Ovary (tissue), 7 donors: ENCODE measurements at regions not wholly inside any gene's neighbourhood (a gene's known extent, or its start where the extent isn't known, plus 50 kb on each side); places are given as distances from the start of the nearest gene placed in this dataset.

Experiments
- DNase-seq, 5 donors: peaks; one replicate each; pipeline ENCODE4 v3.0.0-alpha.2; 2019 to 2020
- H3K27ac ChIP-seq, 2 donors: fragments of 200-600 bp; one replicate each; pipeline versions ENCODE4 v1.5.1 to v1.8.0; 2019 to 2022
- H3K27me3 ChIP-seq: fragments of 200-600 bp; one replicate; pipeline ENCODE4 v1.8.0; 2022
- H3K36me3 ChIP-seq: fragments of 200-600 bp; sonication (generic); one replicate; pipeline ENCODE4 v1.5.1; 2019
- H3K4me1 ChIP-seq: one replicate; pipeline ENCODE4 v1.8.1; 2013; ENCODE audit warnings: mild to moderate bottlenecking, moderate library complexity; ENCODE audit not compliant: insufficient read depth
- H3K4me3 ChIP-seq: fragments of 200-600 bp; sonication (generic); one replicate; pipeline ENCODE4 v1.5.1; 2017
- H3K9me3 ChIP-seq, 2 donors: fragments of 200-600 bp in 1 of 2; sonication (generic) in 1 of 2; one replicate each; pipeline versions ENCODE4 v1.5.1 to v1.8.1; 2013 to 2019; ENCODE audit warnings: mild to moderate bottlenecking in 1 of 2, moderate library complexity in 1 of 2
- EP300 ChIP-seq: sonication (generic); formaldehyde crosslinking; IDR thresholded peaks from one replicate; pipeline ENCODE4 v1.6.1; 2017; ENCODE audit warnings: antibody characterized with exemption
- POLR2A ChIP-seq: fragments of 450-650 bp; IDR thresholded peaks from one replicate; pipeline ENCODE4 v1.6.1; 2017; ENCODE audit warnings: antibody characterized with exemption, mild to moderate bottlenecking, moderate library complexity
- WGBS, 3 donors: extraction: QIAGEN DNeasy Blood & Tissue Kit in 1 of 3; methylation state at CpG; one replicate each; pipeline versions ENCODE4 v1.1.5 to v1.1.7; 2013 to 2017; 5-methylcytosine and 5-hydroxymethylcytosine counted together
- intact Hi-C, 4 donors: fragments of 100-400 bp; cut with DNase I; formaldehyde crosslinking; loops; one replicate each; pipeline versions ENCODE4 v1.11.0 to v1.15.1; 2022 to 2023
- TF ChIP-seq, protein P1 (sequence below), 3 donors: fragments of 450-650 bp in 2 of 3; fragments of 200-600 bp in 1 of 3; IDR thresholded peaks; one replicate each; pipeline versions ENCODE4 v1.5.1 to v1.8.0; 2016 to 2022; ENCODE audit warnings: antibody characterized with exemption in 3 of 3, mild to moderate bottlenecking in 1 of 3
- donor health status: DM: no; HTN: no; CAD: no; lungs with moderate emphysema.
- donor health status: DM: no; HTN: no; CAD: no.
- donor health status: Bipolar disorder and iron deficiency.
- donor health status: DM: no; HTN: no; CAD: no.
- donor health status: DM: yes; HTN: yes; CAD: no.

GRCh38 chr10:114723361-114723760 is 65.3 kb upstream of the ABLIM1 start:
- H3K9me3 ChIP-seq: no peaks in the 10 kb centered on the region
- no peak for TF ChIP-seq POLR2A
- TF ChIP-seq, protein P1, sequence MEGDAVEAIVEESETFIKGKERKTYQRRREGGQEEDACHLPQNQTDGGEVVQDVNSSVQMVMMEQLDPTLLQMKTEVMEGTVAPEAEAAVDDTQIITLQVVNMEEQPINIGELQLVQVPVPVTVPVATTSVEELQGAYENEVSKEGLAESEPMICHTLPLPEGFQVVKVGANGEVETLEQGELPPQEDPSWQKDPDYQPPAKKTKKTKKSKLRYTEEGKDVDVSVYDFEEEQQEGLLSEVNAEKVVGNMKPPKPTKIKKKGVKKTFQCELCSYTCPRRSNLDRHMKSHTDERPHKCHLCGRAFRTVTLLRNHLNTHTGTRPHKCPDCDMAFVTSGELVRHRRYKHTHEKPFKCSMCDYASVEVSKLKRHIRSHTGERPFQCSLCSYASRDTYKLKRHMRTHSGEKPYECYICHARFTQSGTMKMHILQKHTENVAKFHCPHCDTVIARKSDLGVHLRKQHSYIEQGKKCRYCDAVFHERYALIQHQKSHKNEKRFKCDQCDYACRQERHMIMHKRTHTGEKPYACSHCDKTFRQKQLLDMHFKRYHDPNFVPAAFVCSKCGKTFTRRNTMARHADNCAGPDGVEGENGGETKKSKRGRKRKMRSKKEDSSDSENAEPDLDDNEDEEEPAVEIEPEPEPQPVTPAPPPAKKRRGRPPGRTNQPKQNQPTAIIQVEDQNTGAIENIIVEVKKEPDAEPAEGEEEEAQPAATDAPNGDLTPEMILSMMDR (IDR thresholded peaks at IDR 0.05): no peak
- TF ChIP-seq EP300: no peak
- no peak overlapping the region for H3K27ac ChIP-seq
- H3K27me3 ChIP-seq: no peaks in the 10 kb centered on the region
- no peak overlapping the region for H3K4me3 ChIP-seq
- 93 to 97% (median 95%) methylated on average over 1 of the region's 1 CpG for WGBS, 3 donors
- no peaks in the 10 kb centered on the region for H3K36me3 ChIP-seq
- DNase-seq: no peak
- intact Hi-C loops: no loop called here
- peaks cover 1% of the 10 kb centered on the region for H3K4me1 ChIP-seq

GRCh38 chr10:114723991-114724715 is 66.1 kb upstream of the ABLIM1 start:
- H3K9me3 ChIP-seq: no peaks in the 10 kb centered on the region
- WGBS, 3 donors: 94 to 97% (median 95%) methylated on average over 3 of the region's 3 CpGs
- intact Hi-C loops: no loop called here

DNA sequence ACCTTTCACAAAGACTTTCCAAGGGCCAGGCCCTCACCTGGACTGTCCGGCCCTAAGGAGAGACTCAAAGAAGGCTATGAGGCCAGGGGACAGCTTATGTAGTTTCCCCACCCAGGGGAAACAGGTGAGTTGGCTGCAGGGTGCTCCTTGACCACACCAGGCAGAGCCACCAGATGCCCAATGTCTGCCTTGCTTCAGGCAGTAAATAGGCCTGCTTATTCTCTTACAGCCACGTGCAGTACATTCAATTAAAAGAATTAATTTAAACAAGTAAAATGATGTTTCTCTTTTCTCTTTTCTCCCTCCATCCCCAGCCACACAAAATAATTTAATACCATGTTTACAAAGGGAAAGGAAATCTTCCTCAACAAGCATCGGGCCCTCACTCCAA is 66.6 kb upstream of the ABLIM1 start:
- Histone ChIP-seq H3K4me1 (peaks cover 1% of the 10 kb centered on the region), H3K9me3 (no peaks in the 10 kb centered on the region), H3K36me3 (no peaks in the 10 kb centered on the region), H3K27ac (no peak overlapping the region), H3K27me3 (no peaks in the 10 kb centered on the region), H3K4me3 (no peak overlapping the region)
- intact Hi-C loops: no loop called here
- 92 to 95% (median 93%) methylated on average over 3 of the region's 3 CpGs for WGBS, 3 donors
- DNase-seq: no peak
- TF ChIP-seq, protein P1 (IDR thresholded peaks at IDR 0.05): no peak
- TF ChIP-seq EP300 (no peak), POLR2A (no peak)

More at GRCh38 chr10:114723991-114724715, 66.1 kb upstream of the ABLIM1 start:
- TF ChIP-seq POLR2A: no peak
- TF ChIP-seq, protein P1 (IDR thresholded peaks at IDR 0.05): no peak
- no peak for TF ChIP-seq EP300
- H3K4me1 ChIP-seq: peaks cover 1% of the 10 kb centered on the region
- no peak for DNase-seq
- H3K27ac ChIP-seq: no peak overlapping the region
- H3K4me3 ChIP-seq: no peak overlapping the region
- H3K36me3 ChIP-seq: no peaks in the 10 kb centered on the region
- no peaks in the 10 kb centered on the region for H3K27me3 ChIP-seq

DNA sequence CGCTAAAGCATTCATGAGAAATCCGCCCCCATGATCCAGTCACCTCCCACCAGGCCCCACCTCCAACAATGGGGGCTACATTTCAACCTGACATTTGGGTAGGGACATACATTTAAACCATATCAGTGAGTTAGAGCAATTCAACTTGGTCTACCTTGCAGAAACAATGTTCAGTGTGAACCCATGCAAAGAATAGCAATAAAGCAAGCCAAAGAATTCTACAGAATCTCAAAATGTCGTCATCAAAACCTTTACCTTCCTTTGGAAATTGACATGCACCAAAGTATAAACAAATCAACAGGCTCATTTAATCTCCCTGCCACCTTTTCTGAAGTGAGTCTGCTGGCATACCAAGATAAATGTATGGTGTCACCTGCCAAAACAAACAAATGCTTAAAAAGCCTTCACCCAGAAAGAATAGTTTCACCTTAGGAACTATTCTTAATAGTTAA is 68.8 kb upstream of the ABLIM1 start:
- H3K4me1 ChIP-seq: no peaks in the 10 kb centered on the region
- 86 to 88% (median 87%) methylated on average over 3 of the region's 3 CpGs for WGBS, 3 donors
- H3K27me3 ChIP-seq: no peaks in the 10 kb centered on the region
- H3K4me3 ChIP-seq: no peak overlapping the region
- no peak for DNase-seq
- intact Hi-C loops: no loop called here
- no peaks in the 10 kb centered on the region for H3K9me3 ChIP-seq
- H3K36me3 ChIP-seq: no peaks in the 10 kb centered on the region
- TF ChIP-seq, protein P1 (IDR thresholded peaks at IDR 0.05): no peak
- TF ChIP-seq POLR2A: no peak
- TF ChIP-seq EP300: no peak
- no peak overlapping the region for H3K27ac ChIP-seq
